ENCODE measurements at regions not wholly inside any gene's neighbourhood (a gene's known extent, or its start where the extent isn't known, plus 50 kb on each side); places are given as distances from the start of the nearest gene placed in this dataset.

DNA sequence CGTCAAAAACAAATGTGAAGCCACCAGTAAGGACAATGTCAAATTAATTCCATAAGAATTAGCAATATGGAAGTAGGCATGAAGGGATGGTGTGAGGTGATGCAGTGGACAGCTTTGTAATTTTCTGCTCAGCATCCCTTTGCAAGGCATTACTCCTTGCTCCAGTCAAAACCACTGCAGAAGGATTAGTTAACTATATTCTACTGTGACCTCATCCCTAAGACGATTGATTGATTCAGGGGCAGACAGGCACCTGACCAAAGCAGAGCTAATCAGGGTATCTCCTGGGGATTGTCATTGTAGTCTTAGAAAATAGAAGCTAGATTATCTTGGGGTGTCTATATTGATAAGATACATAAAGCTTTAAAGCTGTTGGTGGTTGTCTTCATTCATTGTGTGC lies 98.7 kb downstream of the NMUR2 start:
- no peak for DNase-seq (ENCODE audit: low read depth)
- POLR2A ChIA-PET: no interaction called here
- TF ChIP-seq, protein P1, sequence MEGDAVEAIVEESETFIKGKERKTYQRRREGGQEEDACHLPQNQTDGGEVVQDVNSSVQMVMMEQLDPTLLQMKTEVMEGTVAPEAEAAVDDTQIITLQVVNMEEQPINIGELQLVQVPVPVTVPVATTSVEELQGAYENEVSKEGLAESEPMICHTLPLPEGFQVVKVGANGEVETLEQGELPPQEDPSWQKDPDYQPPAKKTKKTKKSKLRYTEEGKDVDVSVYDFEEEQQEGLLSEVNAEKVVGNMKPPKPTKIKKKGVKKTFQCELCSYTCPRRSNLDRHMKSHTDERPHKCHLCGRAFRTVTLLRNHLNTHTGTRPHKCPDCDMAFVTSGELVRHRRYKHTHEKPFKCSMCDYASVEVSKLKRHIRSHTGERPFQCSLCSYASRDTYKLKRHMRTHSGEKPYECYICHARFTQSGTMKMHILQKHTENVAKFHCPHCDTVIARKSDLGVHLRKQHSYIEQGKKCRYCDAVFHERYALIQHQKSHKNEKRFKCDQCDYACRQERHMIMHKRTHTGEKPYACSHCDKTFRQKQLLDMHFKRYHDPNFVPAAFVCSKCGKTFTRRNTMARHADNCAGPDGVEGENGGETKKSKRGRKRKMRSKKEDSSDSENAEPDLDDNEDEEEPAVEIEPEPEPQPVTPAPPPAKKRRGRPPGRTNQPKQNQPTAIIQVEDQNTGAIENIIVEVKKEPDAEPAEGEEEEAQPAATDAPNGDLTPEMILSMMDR (IDR thresholded peaks at IDR 0.05; ENCODE audit: insufficient read depth, low read depth, low read length): no peak
- H3K4me3 ChIP-seq (ENCODE audit: low read depth, low read length): no peak overlapping the region
- H3K27me3 ChIP-seq (ENCODE audit: control insufficient read depth, insufficient read depth, low read length): no peaks in the 10 kb centered on the region
- no peaks in the 10 kb centered on the region for H3K36me3 ChIP-seq (ENCODE audit: control insufficient read depth, insufficient read depth, low read length)
- CTCF ChIA-PET: no interaction called here

DNA sequence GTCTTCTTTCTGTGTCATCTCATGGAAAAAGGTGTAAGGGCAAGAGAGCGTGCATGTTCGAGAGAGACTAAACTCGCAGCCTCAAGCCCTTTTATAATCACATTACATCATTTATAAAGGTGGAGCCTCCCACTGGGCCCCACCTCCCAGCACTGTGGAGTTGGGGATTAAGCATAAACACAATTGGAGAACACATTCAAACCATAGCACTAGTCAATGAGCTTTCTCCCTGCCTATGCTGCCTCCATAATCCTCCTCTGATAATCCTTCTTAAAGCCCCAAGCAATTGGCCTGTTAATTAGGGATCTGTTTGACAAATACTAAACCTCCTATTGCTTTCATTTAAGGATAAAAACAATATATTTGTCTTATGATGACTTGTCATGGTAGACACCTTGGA lies 99.6 kb downstream of the NMUR2 start:
- CTCF ChIA-PET: no interaction called here

DNA sequence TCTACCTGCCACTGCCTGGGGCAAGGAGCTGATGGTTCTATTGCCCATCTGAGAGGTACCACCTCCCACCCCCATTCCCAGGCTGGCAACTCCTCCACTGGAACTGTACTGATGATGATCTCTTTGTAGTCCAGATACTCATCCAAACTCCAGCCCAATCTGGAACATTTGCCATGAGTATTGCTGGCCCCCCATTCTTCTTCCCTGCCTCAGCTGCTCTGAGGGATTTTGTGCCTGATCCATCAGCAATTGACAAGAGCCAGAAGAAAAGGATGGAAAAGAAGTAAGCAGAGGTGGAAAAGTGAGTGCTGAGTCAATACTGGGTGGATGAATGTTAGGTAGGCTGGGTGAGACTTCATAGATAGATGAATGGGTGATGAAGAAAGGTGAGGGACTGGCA lies 101.2 kb downstream of the NMUR2 start:
- H3K36me3 ChIP-seq (ENCODE audit: control insufficient read depth, insufficient read depth, low read length): no peaks in the 10 kb centered on the region
- H3K27me3 ChIP-seq (ENCODE audit: control insufficient read depth, insufficient read depth, low read length): no peaks in the 10 kb centered on the region
- TF ChIP-seq, protein P1 (IDR thresholded peaks at IDR 0.05; ENCODE audit: insufficient read depth, low read depth, low read length): no peak
- no peak for DNase-seq (ENCODE audit: low read depth)
- H3K4me3 ChIP-seq (ENCODE audit: low read depth, low read length): no peak overlapping the region
- POLR2A ChIA-PET: no interaction called here
- CTCF ChIA-PET: no interaction called here

More for the DNA sequence above, 99.6 kb downstream of the NMUR2 start:
- no peak for DNase-seq (ENCODE audit: low read depth)
- no peak overlapping the region for H3K4me3 ChIP-seq (ENCODE audit: low read depth, low read length)
- no peaks in the 10 kb centered on the region for H3K27me3 ChIP-seq (ENCODE audit: control insufficient read depth, insufficient read depth, low read length)
- POLR2A ChIA-PET: no interaction called here
- H3K36me3 ChIP-seq (ENCODE audit: control insufficient read depth, insufficient read depth, low read length): no peaks in the 10 kb centered on the region
- TF ChIP-seq, protein P1 (IDR thresholded peaks at IDR 0.05; ENCODE audit: insufficient read depth, low read depth, low read length): no peak

DNA sequence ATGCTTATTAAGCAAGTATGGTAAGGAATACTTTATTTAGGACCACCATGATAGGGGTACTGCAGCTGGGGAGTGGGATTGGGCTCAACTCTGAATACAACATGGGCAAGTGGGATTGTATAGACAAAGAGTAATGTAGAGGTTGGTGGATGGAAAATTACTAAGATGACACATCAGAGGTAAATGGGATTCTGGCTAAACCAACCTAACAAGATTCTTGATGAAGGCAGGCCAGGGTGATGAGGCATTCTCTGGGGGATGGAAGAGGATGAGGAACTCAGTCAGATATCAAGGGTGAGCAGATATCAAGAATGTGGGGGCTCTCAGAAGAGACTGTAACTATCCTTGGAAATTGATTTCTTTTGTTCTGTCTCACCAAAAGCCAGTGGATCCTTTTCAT lies 107.2 kb downstream of the NMUR2 start:
- POLR2A ChIA-PET: no interaction called here
- DNase-seq (ENCODE audit: low read depth): no peak
- Histone ChIP-seq H3K36me3 (ENCODE audit: control insufficient read depth, insufficient read depth, low read length) (no peaks in the 10 kb centered on the region), H3K4me3 (ENCODE audit: low read depth, low read length) (no peak overlapping the region), H3K27me3 (ENCODE audit: control insufficient read depth, insufficient read depth, low read length) (no peaks in the 10 kb centered on the region)
- CTCF ChIA-PET: no interaction called here
- TF ChIP-seq, protein P1 (IDR thresholded peaks at IDR 0.05; ENCODE audit: insufficient read depth, low read depth, low read length): no peak

DNA sequence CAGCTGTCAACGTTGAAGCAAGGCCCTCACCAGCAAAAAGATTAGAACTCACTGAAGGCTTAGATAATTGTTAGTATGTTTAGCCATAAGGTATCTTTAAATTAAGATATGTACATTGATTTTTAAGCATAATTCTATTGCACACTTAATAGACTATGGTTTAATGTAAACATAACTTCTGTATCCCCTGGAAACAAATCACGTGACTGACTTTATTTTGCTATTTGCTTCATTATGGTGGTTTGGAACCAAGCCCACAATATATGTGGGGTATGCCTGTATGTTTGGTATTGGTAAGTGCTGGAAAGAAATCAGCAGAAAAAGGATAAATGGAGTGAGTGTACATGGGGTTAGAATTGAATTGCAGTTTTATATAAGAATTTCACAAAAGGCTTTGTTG lies 111.9 kb downstream of the NMUR2 start:
- DNase-seq (ENCODE audit: low read depth): no peak
- CTCF ChIA-PET: no interaction called here
- no peaks in the 10 kb centered on the region for H3K36me3 ChIP-seq (ENCODE audit: control insufficient read depth, insufficient read depth, low read length)
- TF ChIP-seq, protein P1 (IDR thresholded peaks at IDR 0.05; ENCODE audit: insufficient read depth, low read depth, low read length): no peak
- H3K4me3 ChIP-seq (ENCODE audit: low read depth, low read length): no peak overlapping the region
- POLR2A ChIA-PET: no interaction called here
- no peaks in the 10 kb centered on the region for H3K27me3 ChIP-seq (ENCODE audit: control insufficient read depth, insufficient read depth, low read length)

All from BJ (cell line).